NCI-H1092 treated with DMSO at 0.1 percent for 48 hours (cell line): ENCODE measurements at regions not wholly inside any gene's neighbourhood (a gene's known extent, or its start where the extent isn't known, plus 50 kb on each side); places are given as distances from the start of the nearest gene placed in this dataset.
A peak's percentile ranks its signal among the peaks of the same experiment; 100 is the strongest.

Source experiments
- DNase-seq: peaks from one replicate; lab custom pipeline; 2025; lab: John Stamatoyannopoulos, UW

DNA sequence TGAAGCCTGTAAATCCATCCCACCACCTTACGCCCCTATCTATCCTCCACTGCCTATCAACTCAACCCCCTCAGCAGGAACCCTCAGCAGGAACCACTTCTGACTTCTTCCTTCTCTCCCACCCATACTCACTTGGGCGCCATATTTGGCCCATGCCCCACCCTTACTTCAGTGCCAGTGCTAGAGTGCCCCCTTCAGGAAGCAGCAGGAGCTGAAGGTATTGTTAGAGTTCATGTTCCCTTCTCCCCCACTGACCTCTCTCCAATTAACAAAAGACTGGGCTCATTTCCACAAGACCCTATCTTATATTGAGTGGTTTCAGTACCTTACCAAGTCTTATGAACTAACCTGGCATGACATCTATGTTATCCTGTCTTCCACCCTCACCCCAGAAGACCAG lies 363.1 kb upstream of the SLIT2 start:
- no peak for DNase-seq

DNA sequence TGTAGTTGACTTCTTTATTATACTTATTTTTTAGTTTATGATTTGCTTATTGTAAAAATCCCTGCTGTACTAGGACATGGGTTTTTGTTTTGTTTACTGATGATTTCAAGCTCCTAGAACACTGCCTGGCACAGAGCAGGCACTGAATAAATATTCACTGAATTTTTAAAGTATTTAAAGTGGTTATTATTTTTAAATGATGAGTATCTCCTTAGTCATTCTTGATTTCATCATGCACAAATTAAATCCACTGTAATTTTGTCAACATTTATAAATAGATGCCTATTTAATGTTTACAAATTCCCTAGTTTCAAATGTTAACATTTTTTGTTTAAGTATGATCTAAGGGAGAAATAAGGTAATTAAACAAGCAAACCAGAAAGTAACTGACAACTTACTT lies 367.9 kb upstream of the SLIT2 start:
- no peak for DNase-seq

DNA sequence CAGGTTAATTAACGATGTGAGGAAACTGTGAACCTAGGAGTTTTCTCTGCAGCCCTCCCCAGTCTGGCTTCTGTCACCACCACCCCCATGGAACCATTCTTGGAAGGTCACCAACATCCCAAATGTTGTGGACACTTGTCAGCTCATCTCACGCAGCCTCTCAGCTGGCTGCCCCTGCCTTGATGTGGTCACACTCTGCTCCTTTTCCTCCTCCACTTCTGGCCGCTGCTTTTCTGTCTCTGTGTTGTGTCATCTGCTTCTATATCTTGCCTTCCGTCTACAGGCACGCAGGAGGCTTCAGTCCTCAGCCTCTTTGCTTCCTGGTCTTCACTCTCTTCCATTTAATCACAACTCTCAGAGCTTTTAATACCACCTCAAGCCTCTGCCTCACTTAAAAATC lies 371.5 kb upstream of the SLIT2 start:
- no peak for DNase-seq

DNA sequence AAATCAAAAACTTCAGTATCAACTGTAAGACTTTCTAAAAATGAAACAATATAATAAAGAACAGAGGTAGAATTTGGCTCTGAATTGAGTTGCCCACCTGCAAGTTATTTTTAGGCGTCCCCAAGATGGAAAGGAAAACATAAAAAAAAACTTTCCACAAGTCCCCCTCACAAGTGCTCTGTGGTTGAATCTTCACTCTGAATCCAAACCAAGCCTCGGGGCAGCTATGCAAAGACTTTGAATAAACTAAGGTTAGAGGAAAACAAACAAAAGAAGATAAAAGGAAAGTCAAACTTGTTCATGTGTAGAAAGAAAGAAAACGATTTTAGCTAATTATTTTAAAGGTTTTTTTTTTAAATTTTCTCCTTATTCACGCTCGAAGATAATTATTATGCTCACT lies 372.4 kb upstream of the SLIT2 start:
- no peak for DNase-seq

DNA sequence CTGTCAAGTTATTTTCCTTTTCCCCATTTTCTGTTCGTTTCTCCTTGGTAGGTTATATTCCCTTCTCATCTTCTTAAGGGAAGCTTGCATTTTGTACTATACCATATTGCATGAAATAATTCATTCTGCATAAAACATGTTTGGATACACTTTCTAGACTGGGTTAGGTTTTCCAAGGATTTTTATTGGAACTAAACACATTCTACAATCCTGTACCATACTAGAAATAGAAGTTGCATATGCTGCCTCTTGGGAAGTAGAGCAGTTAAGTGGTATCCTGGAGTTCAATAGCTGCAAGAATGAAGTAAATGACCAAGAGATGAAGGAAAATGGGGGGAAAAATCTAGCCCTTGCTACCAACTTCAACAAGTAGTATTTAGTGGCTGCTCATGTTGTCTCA lies 393.7 kb upstream of the SLIT2 start:
- no peak for DNase-seq

DNA sequence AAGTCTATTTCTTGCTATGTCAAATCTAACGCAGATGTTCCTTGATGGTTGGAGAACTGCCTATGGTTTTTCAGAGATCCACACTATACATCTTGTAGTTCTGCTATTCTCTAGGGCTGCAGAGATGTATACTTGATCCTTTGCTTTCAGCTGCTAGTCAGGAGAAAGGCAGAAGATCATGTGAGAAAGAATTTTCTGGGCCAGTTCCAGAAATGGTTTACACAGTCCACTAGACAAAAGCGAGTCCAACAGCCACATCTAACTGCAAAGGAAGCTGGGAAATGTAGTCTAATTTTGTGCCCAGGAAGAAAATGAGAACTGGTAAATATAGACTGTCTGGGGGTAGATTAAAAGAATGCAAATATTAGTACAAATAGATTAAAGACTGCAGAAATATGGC lies 394.3 kb upstream of the SLIT2 start:
- DNase-seq: peak; percentile 64

DNA sequence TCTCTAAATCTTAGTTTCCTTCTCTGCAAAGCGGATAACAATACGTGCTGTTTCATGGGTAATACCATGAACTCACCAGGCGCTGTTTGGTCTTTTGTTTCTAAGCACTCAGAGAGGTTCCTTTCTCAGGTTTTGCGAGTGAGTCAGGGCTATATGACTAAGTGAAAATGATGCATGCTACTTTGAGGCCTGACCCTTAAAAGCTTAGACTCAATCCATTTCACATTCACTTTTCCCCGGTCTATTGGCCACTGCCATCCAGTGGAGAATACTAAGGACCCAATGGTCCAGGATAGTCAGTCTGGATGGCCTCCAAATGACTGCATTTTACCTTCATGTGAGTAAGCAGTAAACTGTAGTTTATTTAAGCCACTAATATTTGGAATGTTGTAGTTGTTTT lies 400.8 kb upstream of the SLIT2 start:
- DNase-seq: no peak

DNA sequence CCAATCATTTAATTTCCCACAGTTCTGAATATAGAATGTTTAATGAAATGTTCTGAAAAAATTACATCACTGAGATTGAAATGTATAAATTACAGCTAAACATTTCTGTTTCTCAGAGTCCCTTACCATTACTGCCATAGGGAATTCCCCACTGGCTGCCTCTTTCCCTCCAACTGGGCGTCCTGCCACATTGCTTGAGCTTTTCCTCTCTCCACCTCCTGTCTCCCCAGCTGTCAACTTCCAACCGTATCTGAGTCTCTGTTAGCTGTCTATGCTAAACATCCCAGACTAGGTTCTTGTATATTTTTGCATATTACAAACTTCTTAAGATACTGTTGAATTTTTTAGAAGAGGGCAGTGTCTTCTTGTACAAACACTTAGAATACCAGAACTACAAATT lies 407.3 kb upstream of the SLIT2 start:
- DNase-seq: peak; percentile 4

DNA sequence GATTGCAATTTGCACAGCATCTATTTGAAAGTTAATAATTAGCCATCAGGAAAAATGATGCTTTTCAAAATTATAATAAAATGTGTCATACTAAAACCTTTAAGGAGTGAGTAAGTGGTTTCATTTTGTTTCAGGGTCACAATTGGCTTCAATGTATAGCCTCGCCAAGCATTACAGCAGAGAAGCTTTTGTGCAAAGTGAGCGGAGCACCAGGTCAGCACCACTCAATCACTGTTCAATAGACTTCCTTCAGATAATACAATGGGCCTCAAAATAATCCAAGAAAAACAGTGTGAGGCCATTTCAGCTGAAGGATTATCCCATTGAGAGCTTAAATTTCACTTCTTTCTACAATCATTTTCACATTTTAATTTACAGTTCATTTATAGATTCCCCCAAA lies 409.2 kb upstream of the SLIT2 start:
- no peak for DNase-seq

DNA sequence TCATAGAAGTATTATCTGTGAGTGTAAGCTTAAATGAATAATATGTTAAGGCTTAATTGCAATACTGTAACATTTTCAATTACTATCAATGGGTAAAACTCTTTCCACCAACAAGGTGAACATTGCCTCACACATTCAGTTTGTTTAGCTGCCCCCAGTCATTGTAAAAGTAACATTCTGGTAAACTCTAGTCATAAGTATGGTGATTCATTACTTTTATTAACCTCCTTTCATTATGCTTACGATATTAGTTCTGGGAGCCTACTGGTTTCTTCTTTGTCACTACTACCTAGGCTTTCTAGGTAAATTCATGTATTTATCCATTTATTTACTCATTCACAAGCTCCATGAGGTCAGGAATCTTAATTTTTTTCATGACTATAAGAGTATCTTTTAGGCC lies 412.8 kb upstream of the SLIT2 start:
- DNase-seq: no peak

DNA sequence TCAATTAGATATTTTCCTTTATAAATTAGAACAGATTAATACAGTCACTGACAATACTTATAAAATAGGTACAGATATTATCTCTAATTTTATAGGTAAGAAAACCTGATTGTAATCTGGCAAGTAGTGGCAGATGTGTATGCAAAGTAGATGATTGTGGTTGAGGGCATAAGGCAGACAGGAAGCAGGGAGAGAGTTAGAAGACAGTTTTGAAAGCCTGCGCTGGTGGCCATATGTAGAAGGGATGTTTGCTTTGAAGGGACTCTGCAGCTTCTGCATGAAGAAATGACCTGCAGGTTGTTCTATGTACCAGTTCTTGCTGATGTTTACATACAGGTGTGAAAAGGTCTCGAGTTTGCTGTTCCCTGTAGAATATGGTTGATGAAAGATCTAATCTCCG lies 416.3 kb upstream of the SLIT2 start:
- no peak for DNase-seq

DNA sequence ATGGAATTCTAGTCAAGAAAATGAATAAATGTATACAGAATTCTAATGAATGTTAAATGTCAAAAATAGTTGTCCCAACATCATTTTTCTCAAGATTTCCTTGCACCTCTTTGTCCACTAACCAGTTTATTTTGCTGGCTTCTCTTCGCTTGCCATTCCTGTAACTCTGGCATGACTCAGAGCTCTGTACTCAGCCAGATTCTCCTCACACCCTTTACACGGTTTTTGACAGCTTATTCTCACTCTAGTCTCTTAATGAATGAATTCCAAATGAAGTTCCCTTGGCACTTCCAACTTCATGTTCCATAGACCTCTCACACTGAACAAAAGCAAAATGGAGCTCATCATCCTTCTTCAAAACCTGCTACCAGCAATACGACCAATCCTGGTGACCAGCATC lies 419.3 kb upstream of the SLIT2 start:
- DNase-seq: no peak

DNA sequence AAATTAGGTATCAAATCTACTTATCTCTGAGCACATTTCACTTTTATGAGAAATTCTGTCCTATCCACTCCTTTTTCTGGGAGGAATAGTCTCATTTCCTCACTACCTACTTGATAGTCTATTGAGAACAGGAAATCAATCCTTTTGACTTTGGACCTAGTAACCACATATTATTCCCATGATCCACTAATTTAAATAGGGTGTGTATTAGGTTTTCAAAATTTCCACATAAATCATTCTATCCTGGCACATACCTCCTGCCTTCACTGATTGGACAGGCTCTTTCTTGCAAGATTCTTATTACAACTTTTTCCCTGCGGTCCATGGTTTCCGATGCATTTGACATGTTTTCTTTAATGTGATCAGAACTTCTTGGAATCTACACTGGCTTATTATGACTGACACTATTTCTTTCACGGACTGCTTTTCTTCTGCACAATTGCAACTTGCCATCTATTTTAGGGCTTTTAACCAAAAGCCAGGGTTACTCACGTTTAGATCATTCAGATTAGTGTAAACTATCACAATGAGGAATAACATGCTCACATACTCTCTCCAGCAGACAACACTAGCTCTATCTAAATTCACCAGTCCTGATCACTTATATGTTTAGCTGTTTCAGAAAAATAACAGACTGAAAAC lies 419.9 kb upstream of the SLIT2 start:
- no peak for DNase-seq

DNA sequence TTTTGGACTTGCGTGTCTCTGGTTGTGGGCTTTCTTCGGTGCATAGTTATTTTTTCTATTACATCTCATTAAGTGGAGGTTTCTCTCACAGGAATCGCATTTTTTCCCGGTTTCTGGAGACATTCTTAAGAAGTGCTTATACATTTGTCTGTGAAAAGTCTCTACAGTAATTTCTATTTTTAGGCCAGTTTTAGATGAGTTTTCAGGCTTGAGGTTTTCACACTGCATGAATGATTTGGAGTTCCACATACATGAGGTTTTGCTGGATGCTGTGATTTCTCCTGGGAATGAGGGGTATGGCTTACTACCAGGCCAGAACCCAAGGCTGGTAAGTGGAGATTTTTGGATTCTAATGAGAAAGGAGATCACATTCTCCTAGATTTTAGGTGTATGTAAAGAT lies 422.6 kb upstream of the SLIT2 start:
- no peak for DNase-seq

DNA sequence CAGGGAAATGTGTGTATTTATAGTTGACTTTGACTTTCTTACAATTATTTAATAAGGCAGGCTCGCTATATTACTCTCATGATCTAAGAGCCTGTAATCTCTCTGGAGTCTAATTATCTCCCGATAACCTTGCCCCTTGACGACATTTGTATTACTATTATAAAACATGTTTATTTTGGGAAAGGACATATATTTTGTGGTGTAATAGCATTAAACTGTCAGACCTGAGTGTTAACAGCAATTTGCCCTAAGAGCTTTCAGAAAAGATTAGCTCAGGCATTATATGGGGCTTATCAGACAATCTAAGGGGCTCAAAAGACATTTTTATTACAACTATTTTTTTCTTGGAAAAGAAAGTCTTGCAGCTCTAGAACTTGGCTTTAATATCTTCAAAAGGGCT lies 427.9 kb upstream of the SLIT2 start:
- no peak for DNase-seq

DNA sequence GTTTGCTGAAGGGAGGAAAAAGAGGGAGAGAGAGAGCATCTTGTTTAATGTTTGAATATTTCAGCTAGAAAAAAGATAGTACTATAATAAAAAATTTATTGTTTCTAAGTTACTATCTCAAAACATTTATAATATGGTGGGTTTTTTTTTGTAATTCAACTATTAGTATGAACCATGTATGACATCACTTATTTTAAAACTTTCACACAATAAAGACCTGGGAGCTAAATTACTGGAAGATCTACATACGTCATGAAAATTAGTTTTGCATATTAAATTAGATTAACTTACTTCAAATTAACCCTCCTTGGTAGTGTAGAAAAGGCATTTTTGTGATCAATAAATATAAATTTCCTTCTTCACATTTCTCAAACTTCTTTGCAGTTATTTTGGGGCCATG lies 432.0 kb upstream of the SLIT2 start:
- DNase-seq: no peak

DNA sequence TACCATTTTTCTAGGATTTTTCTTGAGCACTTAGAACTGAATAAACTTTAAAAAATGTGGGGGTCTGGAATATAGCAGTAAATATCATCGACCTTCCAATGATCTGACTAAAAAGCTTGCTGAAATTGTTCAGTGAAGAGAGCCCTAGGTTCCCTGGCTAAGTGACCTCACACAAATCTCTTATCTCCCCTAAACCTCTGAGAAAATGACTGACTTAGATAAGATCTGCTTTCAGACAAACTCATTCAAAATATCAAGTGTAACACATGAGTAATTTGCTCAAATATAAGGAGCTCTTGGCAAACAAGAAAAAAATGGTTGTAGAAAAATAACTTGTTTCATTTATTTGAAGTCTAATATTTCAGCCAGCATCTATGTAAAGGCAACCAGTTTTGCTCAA lies 441.7 kb upstream of the SLIT2 start:
- DNase-seq: no peak

DNA sequence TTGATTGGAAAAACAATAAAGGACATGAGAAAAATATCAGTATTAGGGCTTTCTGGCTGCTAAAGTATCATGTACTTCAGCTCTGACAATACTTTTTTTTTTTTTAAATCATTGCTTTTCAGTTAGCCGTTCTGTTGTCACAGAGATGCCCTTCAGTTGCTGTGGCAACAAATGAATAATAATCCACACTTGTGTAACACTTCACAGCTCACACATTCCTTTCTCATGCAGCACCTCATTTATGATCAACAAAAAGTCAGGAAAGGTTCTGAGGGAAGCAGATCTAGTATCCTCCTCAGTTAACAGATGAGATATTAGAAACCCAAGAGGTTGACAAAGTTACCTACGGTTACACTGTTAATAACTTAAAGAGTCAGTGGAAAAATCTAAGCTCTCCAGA lies 444.2 kb upstream of the SLIT2 start:
- DNase-seq: no peak

DNA sequence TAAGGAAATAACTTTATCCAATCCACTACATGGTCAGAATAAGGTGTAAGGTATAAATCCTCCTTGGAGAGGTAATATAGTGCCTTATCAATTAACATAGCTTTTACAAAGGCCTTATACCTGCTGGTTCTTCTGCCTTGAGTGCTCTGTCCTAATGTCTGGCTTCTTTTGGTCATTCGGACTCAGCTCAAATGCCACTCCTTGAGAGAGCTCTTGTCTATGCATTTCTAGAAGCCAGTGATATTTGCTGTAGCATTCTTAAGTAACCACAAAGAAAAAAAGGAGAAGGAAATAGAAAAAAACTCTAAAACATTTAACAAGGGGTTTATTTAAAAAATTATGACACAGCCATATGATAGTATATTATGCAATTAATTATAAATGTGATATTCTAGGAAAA lies 444.8 kb upstream of the SLIT2 start:
- DNase-seq: no peak

DNA sequence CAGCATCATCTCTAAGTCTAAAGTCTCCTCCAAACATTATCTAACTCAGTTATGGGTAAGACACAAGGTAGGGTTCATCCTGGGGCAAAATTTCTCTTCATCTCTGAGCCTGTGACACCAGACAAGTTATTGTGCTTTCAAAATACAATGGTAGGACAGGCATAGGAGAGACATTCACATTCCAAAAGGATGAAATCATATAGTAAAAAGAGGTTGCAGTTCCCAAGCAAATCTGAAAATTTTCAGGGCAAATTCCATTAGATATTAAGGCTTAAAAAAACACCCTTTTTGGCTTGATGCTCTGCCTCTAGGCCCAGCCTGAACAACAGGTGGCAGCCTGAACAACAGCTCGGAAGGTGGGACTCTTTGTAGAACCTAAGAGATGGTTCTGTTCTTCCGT lies 448.3 kb upstream of the SLIT2 start:
- no peak for DNase-seq

DNA sequence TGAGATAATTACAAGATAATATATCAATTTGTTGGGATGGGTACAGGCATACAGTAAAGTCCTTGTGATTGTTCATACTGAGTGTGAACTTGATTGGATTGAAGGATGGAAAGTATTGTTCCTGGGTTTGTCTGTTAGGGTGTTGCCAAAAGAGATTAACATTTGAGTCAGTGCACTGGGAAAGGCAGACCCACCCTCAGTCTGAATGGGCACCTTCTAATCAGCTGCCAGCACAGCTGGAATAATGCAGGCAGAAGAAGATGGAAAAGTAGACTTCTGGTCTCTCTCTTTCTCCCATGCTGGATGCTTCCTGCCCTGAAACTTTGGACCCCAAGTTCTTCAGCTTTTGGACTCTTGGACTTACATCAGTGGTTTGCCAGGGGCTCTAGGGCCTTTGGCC lies 457.9 kb upstream of the SLIT2 start:
- DNase-seq: no peak

DNA sequence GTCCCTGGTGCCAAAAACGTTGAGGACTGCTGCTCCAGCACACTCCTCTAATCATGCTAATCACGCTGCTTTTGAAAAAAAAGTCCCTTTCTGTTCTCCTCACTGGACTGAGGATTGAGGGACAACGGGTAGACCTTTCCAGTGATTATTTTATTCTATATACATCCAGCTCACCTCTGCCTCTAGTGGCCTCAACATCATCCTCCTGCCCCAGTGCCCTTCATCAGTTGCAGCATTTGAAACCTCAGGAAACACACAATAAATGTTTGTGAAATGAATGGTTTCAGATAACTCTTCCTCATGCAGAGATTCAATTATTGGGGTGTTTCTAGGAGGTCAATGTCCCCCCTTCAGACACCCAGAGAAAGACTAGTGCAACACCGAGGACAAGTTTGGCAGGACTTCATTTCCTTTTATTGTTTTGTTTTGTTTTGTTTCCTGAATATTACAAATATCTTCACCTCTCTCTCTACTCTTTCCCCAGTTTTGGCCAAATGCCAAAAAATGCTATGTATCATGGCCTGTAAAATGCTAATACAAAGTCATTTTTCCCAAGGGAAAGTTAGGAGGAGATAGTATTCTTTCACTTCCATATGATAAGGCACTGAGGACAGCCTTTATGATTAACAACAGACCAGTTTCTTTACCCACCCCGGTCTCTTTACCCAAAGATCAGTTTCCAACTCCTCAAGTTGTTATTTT lies 460.1 kb upstream of the SLIT2 start:
- DNase-seq: no peak

DNA sequence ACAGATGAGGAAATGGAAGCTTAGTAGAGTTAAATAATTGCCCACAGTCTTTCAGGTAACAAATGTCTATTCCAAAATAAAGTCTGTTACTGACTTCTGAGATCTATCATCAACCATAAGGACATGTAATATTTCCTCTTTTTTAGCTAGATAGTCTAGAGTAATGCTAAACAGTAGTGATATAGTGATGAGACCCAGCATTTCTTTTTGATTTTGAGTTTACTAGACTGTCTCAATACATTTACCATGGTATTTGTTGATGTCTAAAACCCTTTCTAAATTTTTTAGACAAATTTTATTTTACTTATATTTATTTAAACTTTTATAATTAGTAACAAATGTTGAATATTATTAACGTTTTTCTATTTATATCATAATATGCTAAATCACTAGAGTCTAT lies 465.1 kb upstream of the SLIT2 start:
- no peak for DNase-seq

DNA sequence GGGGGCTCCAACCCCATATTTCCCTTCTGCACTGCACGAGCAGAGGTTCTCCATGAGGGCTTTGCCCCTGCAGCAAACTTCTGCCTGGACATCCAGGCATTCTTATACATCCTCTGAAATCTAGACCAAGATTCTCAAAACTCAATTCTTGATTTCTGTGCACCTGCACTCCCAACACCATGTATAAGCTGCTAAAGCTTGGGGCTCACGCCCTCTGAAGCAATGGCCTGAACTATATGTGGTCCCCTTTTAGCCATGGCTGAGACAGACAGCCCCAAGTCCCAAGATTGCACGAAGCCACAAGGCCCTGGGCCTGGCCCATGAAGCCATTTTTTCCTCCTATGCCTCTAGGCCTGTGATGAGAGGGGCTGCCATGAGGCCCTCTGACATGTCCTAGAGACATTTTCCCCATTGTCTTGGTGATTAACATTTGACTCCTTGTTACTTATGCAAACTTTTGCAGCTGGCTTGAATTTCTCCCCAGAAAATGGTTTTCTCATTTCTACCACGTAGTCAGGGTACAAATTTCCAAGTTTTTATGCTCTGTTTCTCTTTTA lies 468.0 kb upstream of the SLIT2 start:
- no peak for DNase-seq
